ENCODE measurements at regions not wholly inside any gene's neighbourhood (a gene's known extent, or its start where the extent isn't known, plus 50 kb on each side); places are given as distances from the start of the nearest gene placed in this dataset.

DNA sequence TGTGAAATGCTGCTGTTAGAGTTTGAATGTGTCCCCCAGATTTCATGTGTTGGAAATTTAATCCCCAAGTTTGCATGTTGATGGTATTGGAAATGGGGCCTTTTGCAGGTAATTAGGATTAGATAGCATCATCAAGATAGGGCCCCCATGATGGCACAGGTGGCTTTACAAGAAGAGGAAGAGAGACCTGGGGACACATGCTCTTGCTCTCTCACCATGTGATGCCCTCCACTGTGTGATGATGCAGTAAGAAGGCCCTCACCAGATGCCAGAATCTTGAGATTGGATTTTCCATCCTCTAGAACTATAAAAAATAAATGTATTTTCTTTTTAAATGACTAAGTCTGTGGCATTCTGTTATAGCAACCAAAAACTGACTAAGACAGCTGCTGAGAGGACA, 57.0 kb upstream of the NEK7 start:
- Histone ChIP-seq H3K4me1 (no peaks in the 10 kb centered on the region), H3K36me3 (no peaks in the 10 kb centered on the region), H3K9me3 (no peaks in the 10 kb centered on the region), H3K27me3 (ENCODE audit: low read depth) (no peaks in the 10 kb centered on the region), H3K27ac (no peak overlapping the region), H3K4me3 (no peak overlapping the region)
- DNase-seq (no peak), ATAC-seq (no peak)
- intact Hi-C loops (cut with DNase I): no loop called here
- TF ChIP-seq CTCF (IDR thresholded peaks at IDR 0.05): no peak

DNA sequence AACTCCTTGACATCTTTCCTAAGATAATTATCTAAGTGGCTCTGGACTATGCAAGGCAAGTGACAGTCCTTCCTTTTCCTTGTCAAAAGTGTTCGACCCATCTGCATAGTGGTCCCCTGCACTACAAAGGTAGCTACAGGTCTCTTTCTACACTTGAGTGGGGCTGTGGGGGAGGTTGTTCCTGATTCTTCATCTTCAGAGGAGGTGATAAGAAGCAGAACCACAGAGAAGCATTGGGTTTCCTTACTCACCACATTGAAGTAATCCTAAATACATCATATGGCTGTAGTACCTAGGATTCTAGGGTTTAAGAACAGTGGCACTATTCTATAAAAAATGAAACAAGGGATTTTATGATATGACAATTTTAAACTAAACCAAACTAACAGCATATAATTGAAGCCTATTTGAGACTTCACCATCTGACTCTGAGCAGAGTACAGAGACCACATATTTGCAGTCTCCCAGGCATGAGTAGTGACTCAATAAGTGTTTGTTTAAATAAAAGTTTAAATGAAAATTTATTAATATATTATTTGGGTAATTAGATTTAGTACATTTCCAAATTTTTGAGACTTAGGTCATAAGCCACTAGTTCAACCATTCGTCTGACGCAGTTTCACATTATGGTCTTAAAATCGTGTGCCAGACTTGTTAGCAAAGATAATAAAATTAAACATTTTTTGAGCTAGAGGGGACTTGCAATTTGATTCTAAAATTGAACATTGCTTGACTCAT, 54.9 kb upstream of the NEK7 start:
- no peak overlapping the region for H3K4me3 ChIP-seq
- intact Hi-C loops (cut with DNase I): no loop called here
- DNase-seq (no peak), ATAC-seq (no peak)
- no peaks in the 10 kb centered on the region for H3K36me3 ChIP-seq
- H3K27ac ChIP-seq: no peak overlapping the region
- H3K4me1 ChIP-seq: no peaks in the 10 kb centered on the region
- no peaks in the 10 kb centered on the region for H3K9me3 ChIP-seq
- no peaks in the 10 kb centered on the region for H3K27me3 ChIP-seq (ENCODE audit: low read depth)
- TF ChIP-seq CTCF (IDR thresholded peaks at IDR 0.05): no peak

DNA sequence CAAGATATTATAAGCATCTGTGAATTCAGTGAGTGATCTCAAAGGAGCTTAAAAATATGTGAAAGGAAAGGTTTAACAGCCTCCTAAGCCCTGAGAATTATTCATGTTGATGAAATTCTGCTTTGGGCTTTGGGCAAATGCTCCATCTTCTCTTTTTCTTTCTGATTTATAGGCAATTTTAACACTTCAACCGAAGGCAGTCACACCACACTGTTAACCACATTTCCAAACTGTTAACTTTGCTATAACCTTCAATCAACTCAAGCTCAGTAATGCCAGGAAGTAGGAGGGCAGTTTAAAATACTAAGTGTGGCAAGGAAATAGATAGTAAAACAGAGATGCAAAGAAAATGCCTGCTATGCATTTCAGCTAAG, 54.4 kb upstream of the NEK7 start:
- TF ChIP-seq CTCF (IDR thresholded peaks at IDR 0.05): no peak
- no peaks in the 10 kb centered on the region for H3K36me3 ChIP-seq
- H3K4me1 ChIP-seq: no peaks in the 10 kb centered on the region
- no peak for DNase-seq
- no peak overlapping the region for H3K27ac ChIP-seq
- no peak overlapping the region for H3K4me3 ChIP-seq
- intact Hi-C loops (cut with DNase I): no loop called here
- no peaks in the 10 kb centered on the region for H3K27me3 ChIP-seq (ENCODE audit: low read depth)
- no peaks in the 10 kb centered on the region for H3K9me3 ChIP-seq
- peak in 1 of 2 donors; percentile 29 for ATAC-seq

DNA sequence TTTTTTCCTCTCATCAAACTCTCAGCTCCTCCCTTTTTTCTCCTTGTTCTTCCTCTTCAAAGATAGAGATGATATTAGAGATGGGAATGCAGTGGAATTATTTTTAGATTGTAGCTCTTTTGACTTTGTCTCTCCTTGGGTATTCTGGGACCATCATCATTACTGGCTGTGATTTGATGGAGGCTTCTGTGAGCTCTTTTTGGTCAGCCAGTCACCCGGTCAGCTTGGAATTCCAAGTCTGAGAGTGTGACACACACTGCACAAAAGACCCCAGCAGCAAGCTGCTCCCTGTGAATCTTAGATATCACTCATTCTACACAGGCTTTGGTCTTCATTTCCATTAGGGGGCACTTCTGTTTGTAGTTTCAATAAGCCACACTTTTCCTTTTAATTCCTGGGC, 51.6 kb upstream of the NEK7 start:
- Histone ChIP-seq H3K27me3 (ENCODE audit: low read depth) (no peaks in the 10 kb centered on the region), H3K4me3 (no peak overlapping the region), H3K36me3 (no peaks in the 10 kb centered on the region), H3K9me3 (no peaks in the 10 kb centered on the region), H3K27ac (no peak overlapping the region), H3K4me1 (no peaks in the 10 kb centered on the region)
- intact Hi-C loops (cut with DNase I): no loop called here
- TF ChIP-seq CTCF (IDR thresholded peaks at IDR 0.05): no peak
- no peak for ATAC-seq
- no peak for DNase-seq

DNA sequence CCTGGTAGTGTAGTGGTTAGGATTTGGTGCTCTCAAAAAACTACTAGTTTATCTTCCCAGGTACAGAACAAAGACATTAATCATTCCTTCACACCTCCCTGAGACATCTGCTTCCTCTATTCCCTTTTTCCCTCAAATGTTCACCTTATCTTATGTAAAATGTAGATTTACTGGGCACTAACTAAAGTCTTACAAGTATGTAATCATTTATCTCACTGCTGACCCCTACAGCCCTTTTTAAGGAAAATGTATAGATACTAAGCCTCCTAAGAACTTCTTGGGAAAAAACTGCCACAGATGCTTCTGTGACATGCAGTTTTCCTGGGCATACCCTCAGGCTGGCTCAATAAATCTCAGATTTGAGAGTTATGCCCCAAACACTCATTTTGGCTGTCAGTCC, 50.8 kb upstream of the NEK7 start:
- no peaks in the 10 kb centered on the region for H3K4me1 ChIP-seq
- no peak overlapping the region for H3K27ac ChIP-seq
- H3K9me3 ChIP-seq: no peaks in the 10 kb centered on the region
- H3K36me3 ChIP-seq: no peaks in the 10 kb centered on the region
- ATAC-seq (no peak), DNase-seq (no peak)
- H3K4me3 ChIP-seq: no peak overlapping the region
- TF ChIP-seq CTCF (IDR thresholded peaks at IDR 0.05): no peak
- intact Hi-C loops (cut with DNase I): no loop called here
- H3K27me3 ChIP-seq (ENCODE audit: low read depth): no peaks in the 10 kb centered on the region
